ENCODE measurements at regions not wholly inside any gene's neighbourhood (a gene's known extent, or its start where the extent isn't known, plus 50 kb on each side); places are given as distances from the start of the nearest gene placed in this dataset.

- H3K4me1 ChIP-seq (ENCODE audit: insufficient read depth, low read length) = no peaks in the 10 kb centered on the region
- DNase-seq (ENCODE audit: low spot score) (no peak), ATAC-seq (no peak), FAIRE-seq (no peak)
- no peak overlapping the region for H3K9ac ChIP-seq (ENCODE audit: insufficient read depth, low read depth, low read length)
- 0% methylated on average over 1 of the region's 1 CpG for WGBS (ENCODE audit: low lambda C conversion rate)
- in situ Hi-C loops (cut with HindIII; ENCODE audit: extremely low pct_ligation_motif_present, low pct_unique_long_range_greater_than_20kb) (no loop called here), intact Hi-C loops (cut with micrococcal nuclease; ENCODE audit: unreplicated experiment) (no loop called here)
- no TSS peak for BruUV-seq (replicated peaks)
- no peak overlapping the region for H3K4me3 ChIP-seq (replicated peaks in 1 of 3; ENCODE audit: insufficient read depth in 1 of 3, low read depth in 2 of 3, low read length in 3 of 3)
- TF ChIP-seq HNRNPL (IDR thresholded peaks at IDR 0.05; ENCODE audit: low read depth, low read length) = no peak
- TF ChIP-seq ZFX (CRISPR knock-in tag; IDR thresholded peaks at IDR 0.05; ENCODE audit: low read depth) = no peak
- TF ChIP-seq RFX1 (IDR thresholded peaks at IDR 0.05) = no peak
- TF ChIP-seq, protein P1, sequence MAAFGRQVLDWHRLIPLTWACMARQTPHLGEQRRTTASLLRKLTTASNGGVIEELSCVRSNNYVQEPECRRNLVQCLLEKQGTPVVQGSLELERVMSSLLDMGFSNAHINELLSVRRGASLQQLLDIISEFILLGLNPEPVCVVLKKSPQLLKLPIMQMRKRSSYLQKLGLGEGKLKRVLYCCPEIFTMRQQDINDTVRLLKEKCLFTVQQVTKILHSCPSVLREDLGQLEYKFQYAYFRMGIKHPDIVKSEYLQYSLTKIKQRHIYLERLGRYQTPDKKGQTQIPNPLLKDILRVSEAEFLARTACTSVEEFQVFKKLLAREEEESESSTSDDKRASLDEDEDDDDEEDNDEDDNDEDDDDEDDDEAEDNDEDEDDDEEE (CRISPR knock-in tag; IDR thresholded peaks at IDR 0.05) = no peak
- no peak for TF ChIP-seq GPBP1L1 (CRISPR knock-in tag; IDR thresholded peaks at IDR 0.05)
- no peak for TF ChIP-seq ZNF17 (CRISPR knock-in tag; IDR thresholded peaks at IDR 0.05)
- no peak for TF ChIP-seq ZNF703 (CRISPR knock-in tag; IDR thresholded peaks at IDR 0.05; ENCODE audit: borderline replicate concordance)
- TF ChIP-seq KDM5A (IDR thresholded peaks at IDR 0.05; ENCODE audit: borderline replicate concordance, low read length) = no peak
- no peak for TF ChIP-seq NFE2L2 (IDR thresholded peaks at IDR 0.05; ENCODE audit: low read length)
- TF ChIP-seq CBX5 (CRISPR knock-in tag; IDR thresholded peaks at IDR 0.05; ENCODE audit: borderline replicate concordance) = no peak
- no peaks in the 10 kb centered on the region for H4K20me1 ChIP-seq (ENCODE audit: insufficient read depth, low read length)
- ChIA-PET POLR2A (no interaction called here), CTCF (ENCODE audit: low intra/inter-chr PET ratio, low total read pairs) (no interaction called here)
- H3K27me3 ChIP-seq (ENCODE audit: control insufficient read depth in 1 of 2, insufficient read depth in 2 of 2, low read length in 2 of 2) = peaks cover 0 to 1% of the 10 kb centered on the region in 2 experiments; a peak in 1 of 5 replicates
- no peak overlapping the region for H2AFZ ChIP-seq (ENCODE audit: low read length)
- peaks cover 21% of the 10 kb centered on the region for H3K9me3 ChIP-seq (ENCODE audit: low read length)
- H3K4me2 ChIP-seq (ENCODE audit: low read depth, low read length) = no peak overlapping the region
- no peak overlapping the region for H3K27ac ChIP-seq (ENCODE audit: extremely low read length, insufficient read depth, low read length)
- H3K36me3 ChIP-seq (replicated peaks in 1 of 2; ENCODE audit: control insufficient read depth in 1 of 2, insufficient read depth in 2 of 2, low read length in 2 of 2) = no peaks in the 10 kb centered on the region
- no peaks in the 10 kb centered on the region for H3K79me2 ChIP-seq (ENCODE audit: insufficient read depth, low read length)
Measured at GRCh38 chr5:10049858-10050455, 199.7 kb downstream of the ATPSCKMT start.
